K562 (cell line): ENCODE measurements at regions not wholly inside any gene's neighbourhood (a gene's known extent, or its start where the extent isn't known, plus 50 kb on each side); places are given as distances from the start of the nearest gene placed in this dataset.

Source experiments
- ATAC-seq: fragments of 200-7000 bp; cut with Tn5 transposase; 3 replicates; pipeline ENCODE4 v1.9.1; 2020; ENCODE audit warnings: moderate library complexity
- BruUV-seq: library from RNA; stranded (reverse); fragments of 400-500 nt; replicated peaks from 2 replicates; lab custom pipeline; 2021; lab: Mats Ljungman, UMichigan
- CTCF ChIA-PET: fragments of 300-600 bp; formaldehyde crosslinking; extraction: SDS; loops from one replicate; lab custom pipeline; 2021; ENCODE audit warnings: low intra/inter-chr PET ratio; lab: Yijun Ruan, JAX
- POLR2A ChIA-PET: fragments of 300-600, 350-650 bp; sonication (Branson Sonifier 250); formaldehyde crosslinking; extraction: SDS; loops from one replicate; lab custom pipeline; 2021; ENCODE audit warnings: antibody characterized with exemption, inconsistent platforms; lab: Yijun Ruan, JAX
- DNase-seq, 4 experiments: peaks; one replicate each; pipeline versions ENCODE4 v3.0.0 to v3.0.0-alpha.2; 2011 to 2018; ENCODE audit warnings: low spot score in 3 of 4, mixed read lengths in 3 of 4; ENCODE audit errors: extremely low read depth in 1 of 4
- FAIRE-seq: peaks from 2 replicates; lab custom pipeline; 2011; peaks lifted over from hg19 to GRCh38; lab: Jason Lieb, UNC
- H2AFZ ChIP-seq: 2 replicates; pipeline ENCODE4 v1.6.0; 2011; ENCODE audit warnings: low read depth, low read length, control low read depth, inconsistent platforms
- H3K27ac ChIP-seq: fragments of 200-600 bp; 3 replicates; pipeline ENCODE4 v1.8.0; 2011; ENCODE audit warnings: low read depth, mild to moderate bottlenecking, control low read depth, inconsistent platforms, low read length, moderate library complexity, mixed read lengths; ENCODE audit errors: extremely low read depth
- H3K27me3 ChIP-seq, 2 experiments: fragments of 300-600 bp in 1 of 2; 2 replicates in 1 of 2; 3 replicates in 1 of 2; pipeline versions ENCODE4 v1.6.0 to v1.8.0; 2011; ENCODE audit warnings: inconsistent platforms in 2 of 2, low read length in 2 of 2, mild to moderate bottlenecking in 1 of 2, mixed read lengths in 1 of 2, moderate library complexity in 1 of 2; ENCODE audit not compliant: control insufficient read depth in 2 of 2, insufficient read depth in 2 of 2
- H3K36me3 ChIP-seq: fragments of 300-600 bp; 3 replicates; pipeline ENCODE4 v1.8.0; 2011; ENCODE audit warnings: mild to moderate bottlenecking, low read length, inconsistent platforms; ENCODE audit not compliant: control insufficient read depth, insufficient read depth
- H3K4me1 ChIP-seq, 2 experiments: fragments of 200-600 bp in 1 of 2; replicated peaks in 1 of 2; 2 replicates in 1 of 2; 3 replicates in 1 of 2; pipeline versions ENCODE4 v1.5.1 to v1.8.0; 2011; ENCODE audit warnings: inconsistent platforms in 2 of 2, low read length in 2 of 2, mild to moderate bottlenecking in 1 of 2, mixed read lengths in 1 of 2, moderate library complexity in 1 of 2; ENCODE audit not compliant: control insufficient read depth in 2 of 2, insufficient read depth in 2 of 2
- H3K4me2 ChIP-seq: 2 replicates; pipeline ENCODE4 v1.6.1; 2011; ENCODE audit warnings: low read length, control low read depth, inconsistent platforms, mixed read lengths; ENCODE audit not compliant: insufficient read depth
- H3K4me3 ChIP-seq: fragments of 200-600 bp; sonication (generic), shearing (Covaris generic); 2 replicates; pipeline ENCODE4 v1.5.1; 2016; ENCODE audit warnings: control low read depth, inconsistent platforms
- H3K79me2 ChIP-seq: fragments of 200-600 bp; 3 replicates; pipeline ENCODE4 v1.8.0; 2011; ENCODE audit warnings: low read length, inconsistent platforms; ENCODE audit not compliant: control insufficient read depth, insufficient read depth
- H3K9ac ChIP-seq, 2 experiments: 2 replicates each; pipeline versions ENCODE4 v1.6.0 to v1.6.1; 2011; ENCODE audit warnings: low read depth in 2 of 2, low read length in 2 of 2, control low read depth in 1 of 2, inconsistent platforms in 1 of 2, mild to moderate bottlenecking in 1 of 2, mixed read lengths in 1 of 2; ENCODE audit not compliant: insufficient read depth in 1 of 2
- H3K9me1 ChIP-seq: one replicate; pipeline ENCODE4 v1.6.0; 2011; ENCODE audit warnings: inconsistent platforms, mild to moderate bottlenecking, low read length, moderate library complexity; ENCODE audit not compliant: control insufficient read depth, insufficient read depth
- H3K9me3 ChIP-seq: replicated peaks from 2 replicates; pipeline ENCODE4 v1.5.1; 2011; ENCODE audit warnings: low read depth, low read length, inconsistent platforms; ENCODE audit not compliant: control insufficient read depth, insufficient read depth
- H4K20me1 ChIP-seq: replicated peaks from 2 replicates; pipeline ENCODE4 v1.6.1; 2011; ENCODE audit warnings: low read length, inconsistent platforms, mixed read lengths; ENCODE audit not compliant: control insufficient read depth, insufficient read depth
- MAFG ChIP-seq: fragments of 450-650 bp; conservative IDR thresholded peaks from 2 replicates; pipeline ENCODE4 v1.6.1; 2016; ENCODE audit warnings: missing genetic modification characterization, missing compliant biosample characterization
- NRF1 ChIP-seq, 2 experiments: fragments of 450-650 bp; IDR thresholded peaks in 1 of 2; conservative IDR thresholded peaks in 1 of 2; 2 replicates each; pipeline ENCODE4 v1.6.1; 2014; ENCODE audit warnings: mild to moderate bottlenecking in 2 of 2
- PHB ChIP-seq: fragments of 250-450 bp; sonication (Bioruptor Pico); IDR thresholded peaks from 2 replicates; pipeline ENCODE4 v1.5.0; 2021
- SFPQ ChIP-seq: fragments of 200-400 bp; formaldehyde crosslinking; IDR thresholded peaks from 2 replicates; pipeline ENCODE4 v1.6.1; 2017; ENCODE audit warnings: mild to moderate bottlenecking, low read depth, low read length, moderate library complexity
- ZBTB8A ChIP-seq: fragments of 450-650 bp; IDR thresholded peaks from 2 replicates; pipeline ENCODE4 v1.6.1; 2018; ENCODE audit warnings: mild to moderate bottlenecking, moderate library complexity; ENCODE audit not compliant: partially characterized antibody
- ZNF124 ChIP-seq: sonication (generic); formaldehyde crosslinking; IDR thresholded peaks from 2 replicates; pipeline ENCODE4 v1.8.1; 2022; ENCODE audit warnings: missing genetic modification reagents
- ZNF764 ChIP-seq: fragments of 250-450 bp; sonication (Bioruptor Pico); IDR thresholded peaks from 2 replicates; pipeline ENCODE4 v1.4.0; 2020; ENCODE audit warnings: low read depth, mild to moderate bottlenecking, moderate library complexity
- WGBS: fragments of 100-300 bp; shearing (Covaris generic); methylation state at CpG from one replicate; pipeline ENCODE4 v1.1.6; 2016; ENCODE audit warnings: low coverage, mixed read lengths; ENCODE audit not compliant: insufficient coverage; ENCODE audit errors: missing lambda C conversion rate; 5-methylcytosine and 5-hydroxymethylcytosine counted together
- in situ Hi-C: fragments of 300-500 bp; cut with MboI; formaldehyde crosslinking; loops from 4 replicates; pipeline ENCODE4 v1.15.0; 2018; ENCODE audit warnings: inconsistent platforms, mixed read lengths
- intact Hi-C: fragments of 100-400 bp; cut with micrococcal nuclease; formaldehyde crosslinking; loops from 2 replicates; pipeline ENCODE4 v1.14.2; 2022
- TF ChIP-seq, protein P1 (sequence below): fragments of 450-650 bp; IDR thresholded peaks from 2 replicates; pipeline ENCODE4 v1.6.1; 2016; ENCODE audit warnings: missing biosample characterization, missing genetic modification characterization

DNA sequence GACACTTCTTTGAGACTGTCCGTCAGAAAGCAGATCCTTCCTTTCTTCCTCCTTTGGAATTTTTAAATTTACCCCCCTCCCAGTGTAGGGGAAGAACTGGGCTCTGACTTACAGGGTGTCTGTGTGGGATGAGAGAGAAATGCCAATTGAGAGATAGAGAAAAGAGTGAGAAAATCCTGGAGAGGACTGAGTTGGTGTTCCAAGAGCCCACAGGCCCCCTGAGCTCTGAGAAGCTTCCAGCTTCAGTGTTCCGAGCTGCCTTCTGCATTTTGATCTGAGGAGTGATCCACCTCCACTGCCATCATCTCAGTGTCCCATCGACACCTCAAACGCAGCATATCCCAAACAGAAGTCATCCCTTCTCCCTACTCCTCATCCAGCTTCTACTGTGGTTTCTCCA, 70.7 kb upstream of the GRK3 start:
- H3K36me3 ChIP-seq: no peaks in the 10 kb centered on the region
- H3K27me3 ChIP-seq: no peaks in the 10 kb centered on the region
- H3K9me3 ChIP-seq: no peaks in the 10 kb centered on the region
- H2AFZ ChIP-seq: no peak overlapping the region
- intact Hi-C loops: no loop called here
- H3K9ac ChIP-seq: no peak overlapping the region
- no peaks in the 10 kb centered on the region for H3K79me2 ChIP-seq
- no peaks in the 10 kb centered on the region for H3K9me1 ChIP-seq
- no peak overlapping the region for H3K4me2 ChIP-seq
- no peak overlapping the region for H3K4me3 ChIP-seq
- 45% methylated on average over 2 of the region's 4 CpGs for WGBS
- FAIRE-seq (no peak), ATAC-seq (no peak), DNase-seq (no peak)
- no peak overlapping the region for H3K27ac ChIP-seq
- BruUV-seq: no TSS peak
- H3K4me1 ChIP-seq: peaks cover 0 to 5% of the 10 kb centered on the region in 2 experiments; a peak in 2 of 5 replicates
- ChIA-PET POLR2A (interaction anchor here (1.1 kb wide), 1 partner anchor 11 kb away, joined by 4 read pairs; no protein-coding TSS in a partner anchor), CTCF (no interaction called here)
- peaks cover 7% of the 10 kb centered on the region for H4K20me1 ChIP-seq
- no peak for TF ChIP-seq ZNF764 (CRISPR knock-in tag)
- TF ChIP-seq, protein P1, sequence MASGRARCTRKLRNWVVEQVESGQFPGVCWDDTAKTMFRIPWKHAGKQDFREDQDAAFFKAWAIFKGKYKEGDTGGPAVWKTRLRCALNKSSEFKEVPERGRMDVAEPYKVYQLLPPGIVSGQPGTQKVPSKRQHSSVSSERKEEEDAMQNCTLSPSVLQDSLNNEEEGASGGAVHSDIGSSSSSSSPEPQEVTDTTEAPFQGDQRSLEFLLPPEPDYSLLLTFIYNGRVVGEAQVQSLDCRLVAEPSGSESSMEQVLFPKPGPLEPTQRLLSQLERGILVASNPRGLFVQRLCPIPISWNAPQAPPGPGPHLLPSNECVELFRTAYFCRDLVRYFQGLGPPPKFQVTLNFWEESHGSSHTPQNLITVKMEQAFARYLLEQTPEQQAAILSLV (tag): no peak
- no peak for TF ChIP-seq SFPQ
- TF ChIP-seq ZNF124 (CRISPR knock-in tag): no peak
- no peak for TF ChIP-seq NRF1 (conservative IDR thresholded peaks at IDR 0.05 in 1 of 2, IDR thresholded peaks at IDR 0.05 in 1 of 2)
- no peak for TF ChIP-seq MAFG (tag)
- TF ChIP-seq ZBTB8A: no peak
- no peak for TF ChIP-seq PHB
- in situ Hi-C loops: no loop called here
